Esophagus mucosa (tissue), 1 donor: ENCODE measurements at regions not wholly inside any gene's neighbourhood (a gene's known extent, or its start where the extent isn't known, plus 50 kb on each side); places are given as distances from the start of the nearest gene placed in this dataset.

ENCODE experiments used
- ATAC-seq: fragments of 200-7000 bp; cut with Tn5 transposase; one replicate; pipeline ENCODE4 v1.9.1; 2020
- donor health status: DM: yes; HTN: yes; CAD: no.

DNA sequence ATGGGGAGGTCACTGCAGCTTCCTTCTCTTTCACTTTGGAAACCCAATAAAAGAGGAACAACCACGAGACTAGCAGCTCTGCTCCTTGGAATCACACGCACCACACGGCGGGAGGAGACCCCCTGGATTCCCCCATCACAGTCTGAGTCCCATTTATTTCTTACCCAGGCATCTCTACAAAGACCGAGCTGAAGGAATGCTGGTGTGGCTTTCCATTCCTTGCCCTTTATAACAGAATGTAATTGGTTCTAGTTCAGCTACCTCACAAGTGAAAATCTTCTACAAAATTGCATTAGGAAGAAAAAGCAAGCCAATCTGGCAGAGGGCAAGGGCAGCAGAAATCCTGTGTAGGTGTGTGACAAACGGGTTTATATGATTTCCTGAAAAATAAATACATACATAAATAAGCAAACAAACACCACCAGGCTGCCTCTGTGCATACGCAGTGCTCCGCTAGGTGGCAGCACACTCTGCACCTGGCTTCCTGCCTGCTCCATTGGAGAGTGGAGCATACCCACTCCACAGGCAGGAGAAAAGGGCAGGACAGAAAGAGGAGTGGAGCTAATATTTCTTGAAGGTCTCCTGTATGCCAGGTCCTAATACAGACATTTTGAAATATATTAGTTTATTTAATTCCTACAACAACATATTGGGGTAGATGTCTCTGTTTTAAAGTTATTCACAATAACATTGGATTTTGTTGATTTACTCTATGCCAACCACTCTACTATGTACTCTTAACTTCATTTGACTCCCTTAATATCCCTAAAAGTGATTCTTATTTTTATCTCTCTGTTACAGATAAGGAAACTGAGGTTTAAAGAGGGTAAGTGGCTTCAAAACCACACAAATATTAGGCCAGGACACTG lies 673.1 kb downstream of the KCNA4 start:
- peak; percentile 73 for ATAC-seq

DNA sequence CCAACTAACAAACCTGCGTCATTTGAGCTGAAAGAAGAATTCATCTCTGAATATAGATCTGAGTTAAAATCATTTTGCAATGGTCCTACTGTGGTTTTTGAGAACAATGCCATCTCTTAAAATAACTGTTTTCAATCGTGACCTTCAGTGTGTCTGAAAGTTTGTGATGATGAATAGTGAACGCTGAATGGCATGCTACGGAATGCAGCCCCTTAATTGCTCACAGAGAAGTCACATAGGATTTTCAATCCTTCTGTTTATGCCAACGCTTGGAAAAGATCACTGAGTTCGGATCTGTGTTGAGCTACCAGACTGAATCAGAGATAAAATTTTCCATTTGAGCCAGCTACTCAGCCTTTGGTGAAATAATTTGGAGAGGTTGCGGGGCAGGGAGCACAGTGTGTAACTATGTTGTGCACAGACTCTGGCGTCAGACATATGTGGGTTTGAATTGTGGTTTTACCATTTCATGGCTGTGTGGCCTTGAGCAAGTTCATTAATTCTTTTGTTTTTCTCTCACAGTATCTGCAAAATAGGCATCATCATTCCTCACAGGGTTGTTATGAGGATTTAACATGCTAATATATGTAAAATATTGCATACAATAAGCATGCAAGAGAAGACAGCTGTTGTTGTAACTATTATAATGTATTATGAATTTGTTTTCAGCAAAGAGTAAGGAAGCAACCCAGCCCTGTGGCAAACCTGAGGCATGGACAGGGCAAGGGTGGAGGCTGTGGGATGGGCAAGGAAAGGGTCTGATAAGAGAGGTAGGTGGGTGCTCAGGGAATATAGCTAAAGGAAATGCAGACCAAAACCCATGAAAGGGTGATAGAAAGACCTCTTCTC lies 679.9 kb downstream of the KCNA4 start:
- ATAC-seq = no peak

DNA sequence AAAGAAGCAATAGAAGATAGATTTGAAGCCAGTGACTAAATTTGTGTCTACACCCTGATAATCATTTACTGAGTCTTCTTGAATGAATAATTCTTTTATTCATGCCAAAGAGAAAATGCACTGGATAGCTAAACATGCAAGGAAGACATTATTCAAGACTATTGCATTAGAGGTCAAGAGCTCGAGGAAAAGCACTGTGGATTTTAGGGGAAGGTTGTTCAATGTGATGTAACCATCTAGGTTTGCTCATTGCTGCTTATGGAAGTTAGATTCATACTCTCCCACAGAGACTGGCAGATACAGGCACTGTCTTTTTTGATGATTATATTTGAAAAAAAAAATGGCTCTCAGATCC lies 682.1 kb downstream of the KCNA4 start:
- ATAC-seq = no peak

DNA sequence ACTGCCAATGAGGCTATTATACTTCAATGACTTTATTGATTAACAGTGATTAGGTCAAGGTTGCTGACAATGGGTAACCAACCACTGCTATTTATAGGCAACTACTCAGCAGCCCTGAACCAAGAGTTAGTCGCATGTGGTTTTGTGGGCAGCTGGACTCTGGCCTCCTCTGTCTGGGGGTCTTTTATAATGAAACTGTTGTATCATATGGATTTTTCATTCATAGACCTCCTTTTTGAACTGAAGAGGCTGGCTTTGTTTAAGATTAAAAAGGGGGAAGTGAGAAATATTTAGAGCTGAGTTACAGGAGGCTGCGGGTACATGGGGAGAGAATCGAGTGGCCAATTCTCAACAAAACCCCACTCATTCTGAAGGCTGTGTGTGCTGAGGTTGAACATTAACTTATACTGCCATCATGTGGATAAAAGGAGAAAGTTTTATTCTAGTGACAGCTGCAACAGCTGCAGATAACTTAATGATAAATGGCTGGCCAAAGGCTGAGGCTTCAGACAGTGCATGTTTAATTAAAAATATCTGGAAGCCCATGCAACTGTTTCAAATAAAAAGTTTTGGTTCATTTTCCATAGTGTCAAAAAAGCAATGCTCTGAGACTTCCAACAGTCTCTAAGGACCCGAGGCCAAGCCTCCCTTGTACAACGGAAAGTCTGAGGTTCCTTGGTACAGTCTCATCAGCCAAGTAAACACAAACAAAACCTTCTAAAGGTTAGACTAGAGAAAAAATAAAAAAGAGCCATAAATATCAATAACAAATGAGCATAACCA lies 682.6 kb downstream of the KCNA4 start:
- ATAC-seq = no peak

DNA sequence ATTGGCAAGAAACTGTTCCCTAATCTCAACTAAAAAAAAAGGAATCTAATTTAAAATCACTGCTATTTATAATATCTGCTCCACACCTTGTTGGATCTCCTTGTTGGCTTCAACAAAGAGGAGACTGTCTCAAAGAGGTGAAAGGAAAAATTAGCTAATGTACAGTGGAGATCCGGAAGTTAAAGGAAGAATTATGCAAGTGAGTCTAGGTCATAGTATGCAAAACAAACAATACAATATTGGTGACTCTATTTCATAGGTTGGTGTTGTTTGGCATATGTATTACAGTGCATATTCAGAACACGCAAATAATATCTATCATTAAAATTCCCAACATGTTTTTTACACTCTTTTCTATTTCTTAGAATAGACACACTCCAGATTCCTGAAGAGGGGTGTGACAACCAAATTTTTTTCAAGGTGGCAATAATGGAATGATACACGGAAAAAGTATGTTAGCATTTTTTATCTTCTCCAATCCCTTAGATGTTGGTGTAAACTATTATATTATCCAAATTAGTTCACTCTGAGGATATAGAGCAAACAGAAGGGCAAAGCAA lies 685.3 kb downstream of the KCNA4 start:
- no peak for ATAC-seq

DNA sequence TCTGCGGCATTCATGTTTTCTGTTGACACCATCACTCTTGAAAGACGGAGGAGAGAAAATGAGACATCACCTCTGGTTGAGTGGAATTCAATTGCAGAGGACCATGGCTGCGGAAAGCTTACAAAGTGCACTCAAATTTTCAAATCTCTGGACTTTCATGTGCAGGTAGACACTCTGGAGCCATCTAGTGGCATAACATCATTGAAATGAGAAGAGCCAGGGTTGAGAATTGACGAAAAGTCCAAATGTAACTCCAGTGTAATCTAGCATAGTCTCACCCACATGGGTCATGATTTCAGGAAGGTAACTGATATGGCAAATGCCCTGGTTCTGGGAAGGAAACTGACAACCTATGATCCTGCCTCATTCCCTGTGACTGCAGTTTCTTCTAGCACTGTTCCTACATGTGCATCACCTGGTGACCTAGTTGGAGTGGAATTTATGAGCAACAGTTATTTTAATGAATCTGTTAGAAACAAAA lies 687.8 kb downstream of the KCNA4 start:
- no peak for ATAC-seq

DNA sequence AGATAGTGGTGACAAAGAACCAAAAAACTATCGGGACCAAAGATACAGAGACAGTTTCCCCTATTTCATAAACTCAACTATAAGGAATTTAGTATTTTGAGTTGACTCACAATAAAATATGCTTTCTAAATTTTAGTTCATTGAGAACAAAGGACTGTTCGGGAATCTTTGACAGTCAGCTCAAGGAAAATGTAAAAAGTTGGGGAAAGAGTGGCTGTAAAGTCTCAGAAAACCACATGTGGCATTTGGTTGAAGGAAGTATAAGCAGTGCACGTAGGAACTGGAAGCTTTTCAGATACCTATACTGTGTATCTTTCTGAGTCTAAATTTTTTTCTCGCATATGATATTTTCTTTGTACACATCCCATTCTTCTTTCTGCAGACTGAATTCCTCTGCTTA lies 688.9 kb downstream of the KCNA4 start:
- no peak for ATAC-seq

DNA sequence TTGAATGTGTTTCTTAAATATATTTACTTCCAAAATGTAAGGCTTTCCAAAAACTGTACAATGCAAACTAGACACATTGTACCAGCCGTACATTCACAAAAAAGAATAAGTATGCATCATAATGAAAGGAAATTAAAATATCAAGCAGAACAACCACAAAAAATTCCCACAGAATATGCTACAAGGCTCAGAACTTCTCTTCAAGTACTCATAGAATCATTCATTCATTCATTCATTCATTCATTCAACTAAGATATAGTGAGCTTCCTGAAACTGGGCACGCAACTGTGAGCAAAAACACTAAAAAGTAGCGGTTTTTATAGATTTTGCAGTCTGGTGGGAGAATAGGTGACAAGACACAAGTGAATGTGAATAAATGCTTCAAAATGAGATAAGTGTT lies 690.1 kb downstream of the KCNA4 start:
- no peak for ATAC-seq

DNA sequence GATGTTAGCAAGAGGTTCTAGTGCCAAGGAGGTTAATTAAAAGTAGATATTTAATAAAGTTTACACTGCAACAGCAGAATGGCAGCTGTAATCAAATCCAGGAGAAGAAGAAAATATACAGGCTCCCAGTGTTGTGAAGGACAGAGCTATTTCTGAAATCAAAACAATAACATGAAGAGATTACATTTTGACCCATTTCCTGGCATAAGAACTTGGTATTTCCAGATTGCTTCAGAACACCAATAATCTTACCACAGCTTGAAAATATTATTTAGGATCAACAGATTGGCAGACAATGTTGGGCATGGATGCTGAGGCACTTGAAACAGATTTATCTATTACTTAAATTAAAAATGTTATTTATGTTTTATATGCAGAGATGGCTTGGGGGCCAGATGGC lies 692.5 kb downstream of the KCNA4 start:
- ATAC-seq = no peak

DNA sequence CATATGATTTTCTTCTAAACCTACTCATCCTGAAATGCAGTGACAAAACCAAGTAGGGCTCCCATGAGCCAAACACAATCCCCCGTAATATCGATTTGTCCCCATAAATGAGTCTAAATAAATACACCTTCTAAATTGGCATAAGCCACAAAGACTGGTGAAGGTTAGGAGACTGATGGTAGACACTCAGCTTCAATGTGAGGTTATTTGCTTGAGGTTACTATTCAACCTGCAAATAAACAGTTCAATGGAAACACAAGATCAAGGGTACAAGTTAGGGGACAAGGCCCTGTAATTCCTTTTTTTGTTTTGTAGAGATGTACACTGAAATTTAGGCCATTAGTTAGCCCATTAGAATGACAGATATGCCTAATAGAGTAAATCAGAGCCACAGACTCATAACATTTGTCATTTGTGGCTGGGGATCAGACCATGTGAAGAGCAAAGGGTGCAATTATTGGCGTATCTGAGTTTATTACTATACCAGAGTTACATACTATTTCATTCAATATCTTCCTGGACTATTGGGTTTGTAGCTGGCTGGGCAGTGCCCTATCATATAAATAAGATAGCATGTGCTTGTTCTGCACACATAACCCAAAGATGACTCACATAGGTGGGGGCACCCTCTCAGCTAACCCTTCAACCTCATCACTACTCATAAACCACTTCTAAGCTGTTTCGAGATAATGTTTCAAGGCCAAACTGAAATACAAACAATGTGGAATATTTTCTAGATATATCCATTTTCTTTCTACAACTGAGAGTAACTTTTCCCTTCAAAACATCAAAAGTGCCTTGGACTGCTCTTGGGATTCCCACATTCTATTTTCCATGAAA lies 695.3 kb downstream of the KCNA4 start:
- ATAC-seq = no peak

DNA sequence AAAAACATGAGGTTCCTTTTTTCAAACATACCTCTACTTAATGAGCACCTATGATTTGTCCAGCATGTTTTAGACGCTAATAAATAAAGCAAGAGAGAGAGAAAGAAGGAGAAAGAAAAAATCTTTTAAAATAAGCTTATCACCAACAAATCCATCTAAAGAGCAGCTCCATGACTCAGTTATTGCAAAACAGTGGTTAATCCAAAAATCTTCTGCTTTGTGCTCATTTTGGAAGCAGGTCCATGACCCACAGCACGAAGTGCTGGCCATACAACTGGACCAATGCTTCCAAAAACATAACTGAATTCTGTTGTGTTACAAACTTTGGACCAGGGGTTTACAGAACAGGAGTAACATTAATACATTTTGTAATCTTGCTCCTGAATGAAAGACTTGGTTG lies 696.6 kb downstream of the KCNA4 start:
- ATAC-seq = no peak

DNA sequence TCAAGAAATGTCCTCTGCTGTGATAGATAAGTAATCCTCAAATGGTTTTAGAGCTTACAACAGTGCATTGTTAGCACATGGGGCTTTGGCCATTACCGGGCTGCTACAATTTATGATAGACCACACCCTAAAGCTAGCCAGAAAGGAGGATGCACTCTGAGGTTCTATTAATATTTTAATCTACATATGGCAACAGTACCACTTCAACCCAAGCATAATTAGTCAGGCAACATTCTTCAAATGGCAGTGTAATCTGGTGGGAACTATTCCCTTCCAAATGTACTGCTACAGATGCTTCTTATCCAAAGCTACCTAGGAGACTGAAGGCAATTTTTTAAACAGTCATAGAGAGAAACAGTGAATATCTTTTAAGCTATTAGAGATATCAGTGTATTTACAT lies 697.6 kb downstream of the KCNA4 start:
- no peak for ATAC-seq

DNA sequence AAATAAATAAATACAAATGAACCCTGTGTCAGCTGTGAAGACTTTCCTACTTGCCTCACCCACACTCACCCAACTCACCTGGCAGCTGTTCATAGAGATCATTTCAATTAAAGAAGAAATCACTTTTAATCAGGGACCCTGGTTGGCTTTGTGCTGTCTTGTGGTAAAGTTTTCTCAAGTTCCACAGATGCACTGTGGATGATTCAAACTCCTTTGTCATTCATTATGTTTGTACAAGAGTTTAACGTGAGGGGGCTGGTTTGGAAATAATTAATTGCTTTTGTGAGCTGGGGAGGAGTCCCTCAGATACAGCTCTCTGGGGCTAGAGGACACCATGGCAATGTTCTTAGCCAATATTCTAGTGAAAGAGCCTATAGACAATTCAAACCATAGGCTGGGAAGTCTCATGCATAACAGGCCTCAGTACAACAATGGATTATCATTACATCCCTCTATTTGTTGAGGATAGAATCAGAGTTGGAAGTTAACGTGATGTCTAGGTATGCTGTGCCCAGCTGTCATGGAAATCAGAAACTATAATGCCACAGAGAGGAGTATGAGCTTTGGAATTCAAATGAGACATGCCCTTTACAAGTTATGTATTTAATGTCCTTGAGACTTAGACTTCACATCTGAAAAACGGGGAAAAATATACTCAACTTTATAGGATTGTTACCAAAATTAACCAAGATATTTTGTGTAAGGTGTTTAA lies 698.5 kb downstream of the KCNA4 start:
- no peak for ATAC-seq

DNA sequence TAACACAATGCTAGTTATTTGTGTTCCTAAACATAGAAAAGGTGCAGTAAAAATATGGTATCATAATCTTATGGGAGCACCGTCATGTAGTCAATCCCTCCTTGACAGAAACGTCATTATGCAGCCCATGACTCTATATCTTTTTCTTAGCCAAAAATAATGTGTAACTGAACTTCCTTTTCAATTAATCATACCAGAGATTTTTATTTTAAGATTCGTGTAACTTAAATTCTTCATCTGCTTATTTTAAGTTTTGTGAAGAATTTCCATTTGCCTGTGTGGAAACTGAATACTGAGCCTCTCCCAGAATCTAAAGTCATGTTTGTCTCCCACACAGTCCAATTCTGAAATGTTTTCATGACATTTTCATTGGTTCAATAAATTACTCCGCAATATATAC lies 699.1 kb downstream of the KCNA4 start:
- no peak for ATAC-seq

DNA sequence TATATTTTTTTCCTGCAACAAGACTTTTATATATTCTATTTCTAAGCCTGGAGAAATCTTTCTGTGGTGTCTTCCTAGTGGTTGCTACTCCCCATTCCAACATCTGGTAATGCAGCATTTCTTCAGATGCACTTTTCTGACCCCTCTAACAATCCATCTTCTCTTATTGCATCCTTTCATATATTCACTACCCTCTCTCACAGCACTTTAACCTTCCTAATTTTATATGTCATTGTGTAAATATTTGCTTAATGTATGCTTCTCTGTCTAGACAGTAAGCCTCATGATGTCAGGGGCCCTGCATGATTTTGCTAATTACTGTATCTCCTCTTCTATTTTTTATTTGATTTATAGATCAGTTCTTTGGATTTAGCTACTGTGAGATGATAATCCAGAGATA lies 701.6 kb downstream of the KCNA4 start:
- ATAC-seq = no peak

DNA sequence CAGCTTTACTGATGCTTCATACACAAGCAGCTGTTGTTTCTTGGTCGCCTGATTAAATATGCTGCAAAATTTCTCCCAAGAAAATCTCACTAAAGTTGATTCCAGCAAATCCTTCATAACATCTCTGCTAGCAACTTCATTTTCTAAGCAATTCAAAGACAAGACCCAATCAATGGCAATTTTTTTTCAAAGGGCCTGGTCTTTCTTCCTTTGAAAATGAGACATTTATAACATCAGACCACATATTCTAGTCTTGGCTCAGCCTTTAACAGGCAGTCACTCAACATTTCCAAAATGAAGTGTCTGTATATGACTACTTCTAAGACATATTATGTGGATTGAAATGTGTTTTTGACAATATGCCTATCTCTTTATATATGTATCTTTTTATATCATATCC lies 702.6 kb downstream of the KCNA4 start:
- ATAC-seq = no peak

DNA sequence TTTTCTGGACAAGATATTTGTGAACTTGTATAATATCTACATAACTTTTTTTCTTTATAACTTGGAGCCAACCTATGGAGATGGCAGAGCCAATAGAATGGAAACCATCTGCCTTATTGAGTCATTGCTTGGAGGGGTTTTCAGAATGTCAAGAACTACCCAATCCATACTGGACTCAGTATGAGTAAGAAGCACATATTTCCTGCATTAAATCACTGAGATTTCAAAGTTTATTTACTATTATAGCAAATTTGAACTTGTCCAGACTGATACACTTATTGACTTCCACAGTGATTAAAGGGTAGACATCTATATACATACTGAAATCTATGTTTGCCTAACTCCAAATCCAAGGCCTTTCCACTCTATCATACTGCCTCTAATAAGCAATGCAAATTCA lies 704.0 kb downstream of the KCNA4 start:
- no peak for ATAC-seq

DNA sequence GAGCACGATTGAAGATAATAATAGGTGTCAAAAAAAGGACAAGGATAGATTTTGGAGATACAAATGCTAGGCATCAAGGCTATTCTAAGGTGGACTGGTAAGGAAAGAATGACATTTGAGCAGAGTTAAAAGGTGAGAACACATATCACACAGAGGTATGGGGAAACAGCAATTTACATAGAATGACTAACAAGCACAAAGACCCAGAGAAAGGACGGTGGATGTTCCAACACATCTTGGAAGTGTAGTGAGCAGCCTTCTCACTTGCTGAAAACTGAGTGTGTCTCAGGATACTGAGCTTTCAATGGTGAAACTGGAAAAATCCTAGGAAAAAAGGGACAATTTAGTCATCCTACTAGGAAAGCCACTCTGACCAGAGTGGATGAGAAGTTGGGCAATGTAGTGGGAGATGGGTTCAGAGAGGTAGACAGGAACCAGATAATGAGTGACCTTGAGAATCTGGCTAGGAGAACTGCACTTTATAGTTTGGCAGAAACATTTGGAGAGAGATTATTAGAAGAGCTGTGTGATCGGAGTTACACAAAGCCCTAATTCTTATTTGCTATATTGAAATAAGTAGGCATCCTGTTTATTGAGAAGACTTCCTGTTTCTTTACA lies 706.0 kb downstream of the KCNA4 start:
- no peak for ATAC-seq

DNA sequence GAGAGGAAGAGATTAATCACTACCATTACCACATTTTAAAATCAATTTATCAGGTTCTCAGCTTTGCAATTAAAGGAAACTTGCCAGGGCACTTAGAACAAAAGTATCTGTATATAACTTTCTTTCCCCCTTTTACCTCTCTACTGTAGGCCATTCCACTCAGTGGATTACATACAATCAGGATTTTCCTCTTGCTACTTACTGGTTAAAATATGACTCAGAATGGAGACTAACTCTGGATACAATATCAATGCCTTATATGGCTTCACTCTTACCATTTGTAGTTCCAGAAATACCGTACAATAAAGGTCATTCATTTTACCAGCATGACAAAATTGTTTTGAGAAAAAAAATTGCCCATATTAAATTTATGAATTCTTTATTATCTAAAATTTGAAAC lies 706.8 kb downstream of the KCNA4 start:
- ATAC-seq = no peak

DNA sequence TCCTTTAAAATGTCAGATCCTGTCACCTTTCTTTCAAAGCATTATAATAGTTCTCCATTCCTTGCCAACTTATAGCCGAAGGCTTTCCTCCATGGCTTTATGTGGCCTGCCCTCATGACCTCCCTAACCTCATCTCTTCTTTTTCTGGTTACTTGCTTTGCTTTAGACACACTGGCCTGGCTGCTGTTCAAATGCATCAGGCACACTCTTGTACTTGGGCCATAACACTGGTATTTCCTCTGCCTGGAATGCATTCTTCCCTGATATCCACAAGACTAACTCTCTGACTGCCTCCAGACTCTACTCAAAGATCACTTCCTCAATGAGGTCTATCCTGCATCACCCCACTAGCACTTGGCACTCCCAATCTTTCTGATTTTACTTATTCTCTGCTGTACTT lies 710.3 kb downstream of the KCNA4 start:
- ATAC-seq = no peak
